Astrocyte of the spinal cord (primary cell): ENCODE measurements at regions not wholly inside any gene's neighbourhood (a gene's known extent, or its start where the extent isn't known, plus 50 kb on each side); places are given as distances from the start of the nearest gene placed in this dataset.
"Not testable (repeated sequence)": the region's sequence is repeated elsewhere in the genome, so short reads cannot be mapped to it uniquely, and the experiment has no call there.

Experiments
- DNase-seq: peaks from one replicate; pipeline ENCODE4 v3.0.0; 2011; ENCODE audit warnings: low read depth, low spot score
- H3K4me3 ChIP-seq: 2 replicates; pipeline ENCODE4 v1.5.1; 2011; ENCODE audit warnings: low read depth, mild to moderate bottlenecking, low read length, moderate library complexity
- CTCF ChIP-seq: IDR thresholded peaks from 2 replicates; pipeline ENCODE4 v1.5.1; 2012; ENCODE audit warnings: low read depth, mild to moderate bottlenecking, low read length, inconsistent platforms
- in situ Hi-C: cut with HindIII; loops from 2 replicates; pipeline ENCODE4 v1.10.0; 2017; ENCODE audit warnings: low sequenced_read_pairs

- no peak overlapping the region for H3K4me3 ChIP-seq
- in situ Hi-C loops, result no loop called here
- no peak for TF ChIP-seq CTCF
- peak; percentile 12 for DNase-seq
Observed at GRCh38 chr7:53110425-53110824, 75.0 kb downstream of the POM121L12 start.

GRCh38 chr7:53111031-53111430 lies 75.6 kb downstream of the POM121L12 start:
- in situ Hi-C loops, result no loop called here
- no peak overlapping the region for H3K4me3 ChIP-seq
- no peak for TF ChIP-seq CTCF
- DNase-seq, result peak; percentile 24

- H3K4me3 ChIP-seq, result no peak overlapping the region
- in situ Hi-C loops, result no loop called here
- no peak for TF ChIP-seq CTCF
- no peak for DNase-seq
Observed at GRCh38 chr7:53113424-53113823, 78.0 kb downstream of the POM121L12 start.

GRCh38 chr7:53119514-53119941 lies 84.1 kb downstream of the POM121L12 start:
- DNase-seq, result peak; percentile 56
- TF ChIP-seq CTCF, result no peak
- in situ Hi-C loops, result no loop called here
- H3K4me3 ChIP-seq, result no peak overlapping the region

- no peak for DNase-seq
- TF ChIP-seq CTCF, result no peak
- in situ Hi-C loops, result no loop called here
- H3K4me3 ChIP-seq, result no peak overlapping the region
Observed at GRCh38 chr7:53121374-53121773, 85.9 kb downstream of the POM121L12 start.

- TF ChIP-seq CTCF, result no peak
- H3K4me3 ChIP-seq, result no peak overlapping the region
- DNase-seq, result no peak
- in situ Hi-C loops, result no loop called here
Observed at GRCh38 chr7:53131697-53132096, 96.3 kb downstream of the POM121L12 start.

- no peak for TF ChIP-seq CTCF
- DNase-seq, result no peak
- no peak overlapping the region for H3K4me3 ChIP-seq
- in situ Hi-C loops, result no loop called here
Observed at GRCh38 chr7:53151496-53151895, 116.1 kb downstream of the POM121L12 start.

GRCh38 chr7:53187184-53187583 lies 151.8 kb downstream of the POM121L12 start:
- H3K4me3 ChIP-seq, in situ Hi-C loops, DNase-seq: not testable (repeated sequence)
